Upper lobe of left lung (tissue), 6 donors: ENCODE measurements at regions not wholly inside any gene's neighbourhood (a gene's known extent, or its start where the extent isn't known, plus 50 kb on each side); places are given as distances from the start of the nearest gene placed in this dataset.

Source experiments
- ATAC-seq, 2 donors: fragments of 200-7000 bp; cut with Tn5 transposase; one replicate each; pipeline ENCODE4 v1.9.1; 2022; ENCODE audit warnings: mild to moderate bottlenecking in 2 of 2, moderate library complexity in 2 of 2; ENCODE audit not compliant: low FRiP score in 2 of 2
- DNase-seq, 2 donors: peaks; one replicate each; pipeline ENCODE4 v3.0.0-alpha.2; 2019 to 2020
- H3K27ac ChIP-seq, 4 donors: fragments of 200-600 bp; sonication (generic); one replicate each; pipeline ENCODE4 v1.5.1; 2016 to 2019
- H3K27me3 ChIP-seq, 4 donors: fragments of 200-600 bp; sonication (generic); one replicate each; pipeline ENCODE4 v1.5.1; 2017 to 2019
- H3K36me3 ChIP-seq, 4 donors: fragments of 200-600 bp; sonication (generic); one replicate each; pipeline ENCODE4 v1.5.1; 2016 to 2019
- H3K4me1 ChIP-seq, 4 donors: fragments of 200-600 bp; sonication (generic); one replicate each; pipeline ENCODE4 v1.5.1; 2018 to 2019
- H3K4me3 ChIP-seq, 4 donors: fragments of 200-600 bp; sonication (generic); one replicate each; pipeline ENCODE4 v1.5.1; 2017 to 2019; ENCODE audit warnings: mild to moderate bottlenecking in 2 of 4, moderate library complexity in 1 of 4
- H3K9me3 ChIP-seq, 4 donors: fragments of 200-600 bp; sonication (generic); one replicate each; pipeline ENCODE4 v1.5.1; 2018 to 2019
- CTCF ChIP-seq, 6 experiments: fragments of 450-650 bp in 4 of 6; fragments of 200-600 bp in 2 of 6; sonication (generic) in 2 of 6; IDR thresholded peaks; one replicate each; pipeline ENCODE4 v1.5.1; 2016 to 2019; ENCODE audit warnings: antibody characterized with exemption in 6 of 6
- EP300 ChIP-seq, 4 donors: sonication (generic); formaldehyde crosslinking; IDR thresholded peaks; one replicate each; pipeline ENCODE4 v1.5.1; 2017; ENCODE audit warnings: antibody characterized with exemption in 4 of 4, control low read depth in 2 of 4
- POLR2A ChIP-seq, 4 donors: fragments of 450-650 bp; IDR thresholded peaks; one replicate each; pipeline ENCODE4 v1.5.1; 2016 to 2017; ENCODE audit warnings: antibody characterized with exemption in 4 of 4, mild to moderate bottlenecking in 2 of 4
- POLR2AphosphoS5 ChIP-seq, 2 donors: sonication (generic); formaldehyde crosslinking; IDR thresholded peaks; one replicate each; pipeline ENCODE4 v1.5.1; 2017; ENCODE audit warnings: antibody characterized with exemption in 2 of 2
- WGBS, 2 donors: methylation state at CpG; one replicate each; pipeline ENCODE4 v1.1.5; 2017 to 2018; 5-methylcytosine and 5-hydroxymethylcytosine counted together
- donor health status: DM: no; HTN: no; CAD: no; lungs with moderate emphysema.
- donor health status: DM: no; HTN: yes; CAD: no; lungs with severe emphysema.

- TF ChIP-seq POLR2AphosphoS5 (IDR thresholded peaks at IDR 0.05) (no peak), POLR2A (IDR thresholded peaks at IDR 0.05) (no peak), EP300 (IDR thresholded peaks at IDR 0.05) (no peak), CTCF (IDR thresholded peaks at IDR 0.05) (no peak)
- DNase-seq (no peak), ATAC-seq (no peak)
- no peaks in the 10 kb centered on the region for H3K9me3 ChIP-seq
- no peak overlapping the region for H3K27ac ChIP-seq
- no peaks in the 10 kb centered on the region for H3K4me1 ChIP-seq
- 50 to 63% methylated on average over 1 of the region's 1 CpG for WGBS, 2 donors
- no peak overlapping the region for H3K4me3 ChIP-seq
- no peaks in the 10 kb centered on the region for H3K27me3 ChIP-seq
- no peaks in the 10 kb centered on the region for H3K36me3 ChIP-seq
These were observed 581.9 kb downstream of the TUSC7 start for GRCh38 chr3:117291476-117291875.

DNA sequence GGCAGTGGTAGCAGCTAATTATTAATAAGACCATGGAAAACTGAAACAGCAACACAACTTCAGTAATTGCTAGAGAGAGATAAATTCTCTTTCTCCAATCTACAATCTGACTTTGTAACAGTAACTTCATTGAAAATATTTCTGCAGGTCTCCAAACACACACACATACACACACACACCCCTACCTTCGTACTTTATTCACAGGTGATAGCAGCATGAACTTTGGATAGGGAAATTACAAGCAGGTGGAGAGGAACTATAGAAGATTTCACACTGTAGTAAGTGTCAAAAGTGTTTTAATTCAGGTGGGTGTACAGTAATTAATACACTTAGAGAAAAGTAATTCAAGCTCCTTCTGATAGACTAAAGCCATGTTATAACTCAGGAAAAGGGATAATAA, 587.5 kb downstream of the TUSC7 start:
- no peaks in the 10 kb centered on the region for H3K36me3 ChIP-seq
- no peaks in the 10 kb centered on the region for H3K27me3 ChIP-seq
- no peak overlapping the region for H3K27ac ChIP-seq
- TF ChIP-seq EP300 (IDR thresholded peaks at IDR 0.05): no peak
- no peak for TF ChIP-seq POLR2AphosphoS5 (IDR thresholded peaks at IDR 0.05)
- no peak for TF ChIP-seq POLR2A (IDR thresholded peaks at IDR 0.05)
- TF ChIP-seq CTCF (IDR thresholded peaks at IDR 0.05): no peak
- no peaks in the 10 kb centered on the region for H3K4me1 ChIP-seq
- H3K4me3 ChIP-seq: no peak overlapping the region
- no peaks in the 10 kb centered on the region for H3K9me3 ChIP-seq
- ATAC-seq (no peak), DNase-seq (no peak)
- 70 to 77% methylated on average over 1 of the region's 1 CpG for WGBS, 2 donors

DNA sequence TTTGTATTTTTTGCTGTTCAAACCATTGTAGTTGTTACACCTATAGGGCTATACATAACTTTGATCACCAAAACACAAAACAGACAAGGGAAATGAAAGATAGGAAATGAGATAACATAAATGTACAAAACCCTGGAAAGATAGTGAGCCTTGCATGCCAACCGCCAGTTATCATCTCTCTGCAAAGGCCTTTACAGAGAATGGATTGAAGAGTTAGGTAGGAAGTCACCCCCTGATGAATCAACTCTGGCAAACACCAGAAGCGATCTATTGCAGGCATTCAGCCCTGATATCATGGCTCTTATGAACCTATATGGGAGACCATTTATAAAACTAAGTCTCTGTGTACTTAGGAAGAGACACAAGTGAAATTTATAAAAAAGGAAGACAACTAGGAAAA, 588.0 kb downstream of the TUSC7 start:
- ATAC-seq: no peak
- Histone ChIP-seq H3K9me3 (no peaks in the 10 kb centered on the region), H3K27ac (no peak overlapping the region), H3K36me3 (no peaks in the 10 kb centered on the region), H3K4me1 (no peaks in the 10 kb centered on the region), H3K4me3 (no peak overlapping the region), H3K27me3 (no peaks in the 10 kb centered on the region)
- 89% methylated on average over 2 of the region's 2 CpGs for WGBS, 2 donors
- no peak for DNase-seq
- no peak for TF ChIP-seq POLR2A (IDR thresholded peaks at IDR 0.05)
- TF ChIP-seq EP300 (IDR thresholded peaks at IDR 0.05): no peak
- TF ChIP-seq CTCF (IDR thresholded peaks at IDR 0.05): no peak
- no peak for TF ChIP-seq POLR2AphosphoS5 (IDR thresholded peaks at IDR 0.05)

GRCh38 chr3:117298273-117298672, 588.7 kb downstream of the TUSC7 start:
- Histone ChIP-seq H3K27ac (no peak overlapping the region), H3K9me3 (no peaks in the 10 kb centered on the region), H3K27me3 (no peaks in the 10 kb centered on the region), H3K4me3 (no peak overlapping the region), H3K36me3 (no peaks in the 10 kb centered on the region), H3K4me1 (no peaks in the 10 kb centered on the region)
- ATAC-seq: no peak
- no peak for DNase-seq
- no peak for TF ChIP-seq POLR2AphosphoS5 (IDR thresholded peaks at IDR 0.05)

DNA sequence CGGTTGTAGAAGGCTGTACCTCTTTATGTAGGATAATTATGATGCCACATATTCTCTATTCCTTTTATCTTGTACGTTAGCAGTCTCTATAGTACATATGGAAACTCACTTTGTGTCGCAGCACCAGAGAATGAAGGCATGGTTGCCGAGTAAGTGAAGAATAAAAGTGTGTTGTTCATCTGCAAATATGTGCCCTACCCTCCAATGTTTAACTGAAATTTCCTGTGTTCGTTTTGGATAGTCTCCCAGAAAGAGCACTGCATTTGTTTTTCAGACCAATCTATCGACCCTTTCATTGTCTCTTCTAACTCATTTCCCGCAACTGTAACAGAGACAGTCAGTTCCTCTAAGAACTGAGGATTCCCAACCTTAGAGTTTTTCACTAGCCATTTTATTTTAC, 592.8 kb downstream of the TUSC7 start:
- ATAC-seq: no peak
- 47 to 61% methylated on average over 7 of the region's 7 CpGs for WGBS, 2 donors
- no peak overlapping the region for H3K4me3 ChIP-seq
- H3K27me3 ChIP-seq: no peaks in the 10 kb centered on the region
- no peaks in the 10 kb centered on the region for H3K36me3 ChIP-seq
- no peaks in the 10 kb centered on the region for H3K4me1 ChIP-seq
- H3K27ac ChIP-seq: no peak overlapping the region
- no peaks in the 10 kb centered on the region for H3K9me3 ChIP-seq
- no peak for TF ChIP-seq EP300 (IDR thresholded peaks at IDR 0.05)
- no peak for TF ChIP-seq POLR2A (IDR thresholded peaks at IDR 0.05)
- TF ChIP-seq CTCF (IDR thresholded peaks at IDR 0.05): no peak
- no peak for TF ChIP-seq POLR2AphosphoS5 (IDR thresholded peaks at IDR 0.05)
- DNase-seq: no peak
